Memory B cell (primary cell): ENCODE measurements at regions not wholly inside any gene's neighbourhood (a gene's known extent, or its start where the extent isn't known, plus 50 kb on each side); places are given as distances from the start of the nearest gene placed in this dataset.

Experiments
- ATAC-seq: fragments of 150-1000 bp; cut with Tn5 transposase; 2 replicates; pipeline ENCODE4 v1.10.0; 2021; ENCODE audit warnings: low read depth, mild to moderate bottlenecking, moderate library complexity
- DNase-seq, 2 donors: peaks; one replicate each; pipeline ENCODE4 v3.0.0; 2022; ENCODE audit warnings: low spot score in 2 of 2
- H3K27ac Mint-ChIP-seq: one replicate; pipeline ENCODE4 v1.8.0; 2022; ENCODE audit warnings: mild to moderate bottlenecking, moderate library complexity, mixed read lengths
- H3K27me3 Mint-ChIP-seq: one replicate; pipeline ENCODE4 v1.8.0; 2022; ENCODE audit warnings: mixed read lengths
- H3K36me3 Mint-ChIP-seq: one replicate; pipeline ENCODE4 v1.8.0; 2022; ENCODE audit warnings: mild to moderate bottlenecking, mixed read lengths
- H3K4me1 Mint-ChIP-seq: one replicate; pipeline ENCODE4 v1.8.0; 2022; ENCODE audit warnings: mixed read lengths
- H3K4me3 Mint-ChIP-seq: one replicate; pipeline ENCODE4 v1.8.0; 2022; ENCODE audit warnings: mild to moderate bottlenecking, moderate library complexity, mixed read lengths
- H3K9me3 Mint-ChIP-seq: one replicate; pipeline ENCODE4 v1.8.0; 2022; ENCODE audit warnings: mixed read lengths

GRCh38 chr4:14631806-14632440 is 370.4 kb upstream of the CPEB2 start:
- no peak overlapping the region for H3K27ac Mint-ChIP-seq
- no peak for ATAC-seq
- H3K36me3 Mint-ChIP-seq: peaks cover 3% of the 10 kb centered on the region
- H3K4me1 Mint-ChIP-seq: no peaks in the 10 kb centered on the region
- no peak for DNase-seq
- H3K27me3 Mint-ChIP-seq: peaks cover under 1% of the 10 kb centered on the region
- H3K4me3 Mint-ChIP-seq: no peak overlapping the region
- H3K9me3 Mint-ChIP-seq: peaks cover 8% of the 10 kb centered on the region

DNA sequence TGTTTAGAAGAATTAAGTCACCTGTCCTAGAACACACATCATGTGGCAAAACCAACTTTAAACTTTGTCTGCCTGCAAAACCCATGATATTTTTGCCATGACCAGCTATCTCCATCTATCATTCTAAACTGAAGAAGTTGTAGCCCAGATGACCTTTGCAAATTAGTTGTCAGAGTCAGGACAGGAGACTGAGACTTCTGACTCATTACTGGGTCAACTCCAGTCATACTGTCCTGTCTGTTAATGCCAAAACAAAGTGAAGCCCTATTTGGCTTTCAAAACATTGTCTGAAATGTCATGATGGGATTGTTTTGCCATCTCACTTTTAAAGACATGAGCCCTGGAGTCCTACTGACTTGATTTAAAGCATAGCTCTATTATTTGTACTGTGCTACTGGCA is 365.7 kb upstream of the CPEB2 start:
- peaks cover 8% of the 10 kb centered on the region for H3K9me3 Mint-ChIP-seq
- H3K27ac Mint-ChIP-seq: no peak overlapping the region

GRCh38 chr4:14640476-14640875 is 361.8 kb upstream of the CPEB2 start:
- Mint-ChIP-seq H3K27ac (no peak overlapping the region), H3K9me3 (peaks cover 3% of the 10 kb centered on the region), H3K4me3 (no peak overlapping the region), H3K36me3 (no peaks in the 10 kb centered on the region), H3K4me1 (peaks cover 2% of the 10 kb centered on the region), H3K27me3 (peaks cover 4% of the 10 kb centered on the region)
- no peak for DNase-seq
- ATAC-seq: no peak

More for the DNA sequence above, 365.7 kb upstream of the CPEB2 start:
- peaks cover 4% of the 10 kb centered on the region for H3K27me3 Mint-ChIP-seq
- no peaks in the 10 kb centered on the region for H3K4me1 Mint-ChIP-seq
- H3K36me3 Mint-ChIP-seq: peaks cover 3% of the 10 kb centered on the region
- H3K4me3 Mint-ChIP-seq: no peak overlapping the region
- no peak for ATAC-seq
- DNase-seq: no peak

GRCh38 chr4:14641871-14642270 is 360.4 kb upstream of the CPEB2 start:
- peaks cover 4% of the 10 kb centered on the region for H3K27me3 Mint-ChIP-seq
- DNase-seq (no peak), ATAC-seq (no peak)
- H3K4me3 Mint-ChIP-seq: no peak overlapping the region
- peaks cover 2% of the 10 kb centered on the region for H3K4me1 Mint-ChIP-seq
- no peak overlapping the region for H3K27ac Mint-ChIP-seq
- no peaks in the 10 kb centered on the region for H3K36me3 Mint-ChIP-seq
- H3K9me3 Mint-ChIP-seq: peaks cover 3% of the 10 kb centered on the region

- H3K9me3 Mint-ChIP-seq: peaks cover 3% of the 10 kb centered on the region
- peaks cover 1% of the 10 kb centered on the region for H3K27me3 Mint-ChIP-seq
- no peaks in the 10 kb centered on the region for H3K36me3 Mint-ChIP-seq
- no peak overlapping the region for H3K4me3 Mint-ChIP-seq
- no peak overlapping the region for H3K27ac Mint-ChIP-seq
- DNase-seq (no peak), ATAC-seq (no peak)
- H3K4me1 Mint-ChIP-seq: peaks cover 2% of the 10 kb centered on the region
These were observed 357.6 kb upstream of the CPEB2 start for GRCh38 chr4:14644580-14645282.

DNA sequence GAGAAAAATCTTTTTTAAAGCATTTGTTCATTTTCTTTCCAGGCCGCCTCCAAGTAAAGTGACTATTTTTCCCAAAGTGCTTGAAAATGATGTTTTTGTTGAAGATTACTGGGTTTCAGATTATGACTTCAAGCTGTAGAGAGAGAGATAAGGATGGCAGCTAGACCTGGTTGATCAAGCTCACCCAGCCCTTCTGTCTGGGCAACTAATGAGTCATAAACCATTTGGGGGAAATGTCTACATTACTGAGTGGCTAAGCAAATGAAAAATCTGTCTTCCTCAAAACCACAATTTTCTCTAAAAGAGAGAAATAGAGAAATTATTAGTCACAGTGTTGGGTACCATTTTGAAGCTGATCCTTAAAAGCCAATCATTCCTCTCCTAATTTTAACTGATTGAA is 355.4 kb upstream of the CPEB2 start:
- no peak overlapping the region for H3K27ac Mint-ChIP-seq
- H3K27me3 Mint-ChIP-seq: no peaks in the 10 kb centered on the region
- H3K36me3 Mint-ChIP-seq: no peaks in the 10 kb centered on the region
- DNase-seq (no peak), ATAC-seq (no peak)
- H3K4me1 Mint-ChIP-seq: peaks cover 2% of the 10 kb centered on the region
- H3K9me3 Mint-ChIP-seq: peaks cover 1% of the 10 kb centered on the region
- no peak overlapping the region for H3K4me3 Mint-ChIP-seq

DNA sequence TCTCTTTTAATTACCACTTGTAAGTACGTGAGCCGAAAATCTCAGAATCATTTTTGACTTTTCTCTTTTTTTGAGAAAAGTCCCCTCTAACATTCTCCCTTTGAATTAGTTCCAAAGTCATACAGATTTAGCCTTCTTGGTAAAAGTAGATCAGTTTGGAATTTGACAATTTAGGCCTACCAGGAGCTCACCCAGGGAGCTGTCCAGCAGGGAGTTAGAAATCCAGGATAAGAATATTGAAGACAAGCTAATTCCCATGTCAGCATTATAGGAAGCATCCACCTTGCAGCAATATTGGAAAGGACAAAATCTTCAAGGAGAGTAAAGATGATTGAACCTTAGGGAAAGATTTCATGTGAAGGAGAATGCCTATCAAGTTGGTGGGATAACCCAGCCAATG is 352.2 kb upstream of the CPEB2 start:
- Mint-ChIP-seq H3K36me3 (no peaks in the 10 kb centered on the region), H3K27ac (no peak overlapping the region), H3K4me3 (no peak overlapping the region), H3K4me1 (no peaks in the 10 kb centered on the region), H3K27me3 (no peaks in the 10 kb centered on the region), H3K9me3 (no peaks in the 10 kb centered on the region)
- no peak for DNase-seq
- no peak for ATAC-seq

GRCh38 chr4:14652522-14652921 is 349.8 kb upstream of the CPEB2 start:
- no peak for ATAC-seq
- Mint-ChIP-seq H3K27me3 (peaks cover 5% of the 10 kb centered on the region), H3K27ac (no peak overlapping the region), H3K36me3 (no peaks in the 10 kb centered on the region), H3K9me3 (no peaks in the 10 kb centered on the region), H3K4me3 (no peak overlapping the region), H3K4me1 (no peaks in the 10 kb centered on the region)
- no peak for DNase-seq

- Mint-ChIP-seq H3K27ac (no peak overlapping the region), H3K4me3 (no peak overlapping the region), H3K4me1 (no peaks in the 10 kb centered on the region), H3K27me3 (peaks cover 5% of the 10 kb centered on the region), H3K36me3 (no peaks in the 10 kb centered on the region), H3K9me3 (no peaks in the 10 kb centered on the region)
- ATAC-seq (no peak), DNase-seq (no peak)
These were observed 348.9 kb upstream of the CPEB2 start for GRCh38 chr4:14653338-14653737.

DNA sequence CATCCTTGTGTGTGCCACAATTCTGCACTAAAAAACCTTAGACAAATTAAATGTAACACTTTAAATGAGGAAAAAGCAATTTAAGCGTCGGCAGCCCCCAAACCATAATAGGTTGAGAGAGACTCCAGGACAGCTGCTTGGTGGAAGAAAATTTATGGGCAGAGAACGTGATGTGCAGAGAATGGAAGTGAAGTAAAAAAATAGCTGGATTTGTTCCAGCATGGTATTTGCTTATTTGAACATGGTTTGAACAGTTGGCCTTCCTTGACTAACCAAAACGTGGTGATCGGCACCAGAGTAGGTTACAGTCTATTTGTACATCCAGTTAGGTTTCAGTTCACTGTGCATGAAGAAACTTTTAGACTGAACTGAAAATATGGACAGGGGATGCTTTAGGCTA is 343.0 kb upstream of the CPEB2 start:
- Mint-ChIP-seq H3K36me3 (no peaks in the 10 kb centered on the region), H3K4me3 (no peak overlapping the region), H3K9me3 (peaks cover 2% of the 10 kb centered on the region), H3K27me3 (peaks cover 7% of the 10 kb centered on the region), H3K27ac (no peak overlapping the region), H3K4me1 (no peaks in the 10 kb centered on the region)
- DNase-seq (no peak), ATAC-seq (no peak)

GRCh38 chr4:14667624-14668151 is 334.6 kb upstream of the CPEB2 start:
- Mint-ChIP-seq H3K4me1 (no peaks in the 10 kb centered on the region), H3K27me3 (peaks cover 7% of the 10 kb centered on the region), H3K36me3 (no peaks in the 10 kb centered on the region), H3K9me3 (peaks cover 2% of the 10 kb centered on the region), H3K27ac (no peak overlapping the region), H3K4me3 (no peak overlapping the region)
- no peak for ATAC-seq
- DNase-seq: no peak

- H3K4me3 Mint-ChIP-seq: no peak overlapping the region
- no peaks in the 10 kb centered on the region for H3K9me3 Mint-ChIP-seq
- no peaks in the 10 kb centered on the region for H3K36me3 Mint-ChIP-seq
These were observed 334.0 kb upstream of the CPEB2 start for GRCh38 chr4:14668296-14668695.

DNA sequence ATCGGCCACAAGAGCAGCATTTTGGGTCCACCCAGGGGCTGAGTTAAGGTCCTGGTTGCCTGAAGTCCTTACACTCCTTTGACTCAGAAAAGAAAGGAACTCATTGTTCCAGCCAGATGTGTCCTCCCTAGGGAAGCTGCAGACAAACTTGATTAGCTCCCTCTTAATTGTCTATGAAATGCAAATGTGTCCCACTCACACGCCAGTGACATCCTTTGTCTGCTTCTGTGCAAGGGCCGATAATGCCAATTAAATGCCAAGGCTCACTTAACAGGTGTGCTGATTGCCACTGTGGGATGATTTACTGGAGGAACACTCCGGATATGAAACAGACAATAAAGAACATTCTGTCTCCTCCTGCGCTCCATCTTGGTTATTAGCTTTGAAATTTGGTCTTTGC is 332.9 kb upstream of the CPEB2 start:
- no peak overlapping the region for H3K4me3 Mint-ChIP-seq
- no peaks in the 10 kb centered on the region for H3K4me1 Mint-ChIP-seq
- H3K36me3 Mint-ChIP-seq: no peaks in the 10 kb centered on the region
- no peak overlapping the region for H3K27ac Mint-ChIP-seq
- no peaks in the 10 kb centered on the region for H3K9me3 Mint-ChIP-seq
- ATAC-seq (no peak), DNase-seq (no peak)
- H3K27me3 Mint-ChIP-seq: peaks cover 7% of the 10 kb centered on the region

More at GRCh38 chr4:14668296-14668695, 334.0 kb upstream of the CPEB2 start:
- no peaks in the 10 kb centered on the region for H3K4me1 Mint-ChIP-seq
- ATAC-seq (no peak), DNase-seq (no peak)
- no peak overlapping the region for H3K27ac Mint-ChIP-seq
- peaks cover 7% of the 10 kb centered on the region for H3K27me3 Mint-ChIP-seq

GRCh38 chr4:14671146-14671545 is 331.1 kb upstream of the CPEB2 start:
- Mint-ChIP-seq H3K27ac (no peak overlapping the region), H3K27me3 (peaks cover 7% of the 10 kb centered on the region), H3K9me3 (no peaks in the 10 kb centered on the region), H3K4me1 (no peaks in the 10 kb centered on the region), H3K36me3 (no peaks in the 10 kb centered on the region), H3K4me3 (no peak overlapping the region)
- ATAC-seq (no peak), DNase-seq (no peak)
